Endodermal cell (in vitro differentiated cells): ENCODE measurements at regions not wholly inside any gene's neighbourhood (a gene's known extent, or its start where the extent isn't known, plus 50 kb on each side); places are given as distances from the start of the nearest gene placed in this dataset.

Experiments used
- DNase-seq: peaks from one replicate; pipeline ENCODE4 v3.0.0-alpha.2; 2017
- H3K27ac ChIP-seq: 2 replicates; pipeline ENCODE4 v1.5.1; 2013; ENCODE audit warnings: mild to moderate bottlenecking, low read depth, low read length, moderate library complexity
- H3K27me3 ChIP-seq: 2 replicates; pipeline ENCODE4 v1.6.1; 2013; ENCODE audit warnings: mild to moderate bottlenecking, low read length, moderate library complexity; ENCODE audit not compliant: insufficient read depth, control insufficient read depth, poor library complexity, severe bottlenecking
- H3K36me3 ChIP-seq: 2 replicates; pipeline ENCODE4 v1.7.0; 2013; ENCODE audit warnings: mild to moderate bottlenecking, low read length, moderate library complexity; ENCODE audit not compliant: control insufficient read depth, insufficient read depth
- H3K4me1 ChIP-seq: one replicate; pipeline ENCODE4 v1.7.0; 2013; ENCODE audit warnings: low read length; ENCODE audit not compliant: control insufficient read depth, insufficient read depth
- H3K4me3 ChIP-seq: 2 replicates; pipeline ENCODE4 v1.5.1; 2013; ENCODE audit warnings: mild to moderate bottlenecking, low read length, moderate library complexity
- H3K9ac ChIP-seq: 2 replicates; pipeline ENCODE4 v1.6.1; 2013; ENCODE audit warnings: mild to moderate bottlenecking, low read length, moderate library complexity; ENCODE audit not compliant: poor library complexity, severe bottlenecking; ENCODE audit errors: extremely low read depth
- H3K9me3 ChIP-seq: 2 replicates; pipeline ENCODE4 v1.6.1; 2013; ENCODE audit warnings: mild to moderate bottlenecking, low read length, moderate library complexity; ENCODE audit not compliant: control insufficient read depth
- H3K27ac Mint-ChIP-seq: 2 replicates; pipeline ENCODE4 v1.8.0; 2020; ENCODE audit warnings: mixed read lengths
- H3K27me3 Mint-ChIP-seq: 2 replicates; pipeline ENCODE4 v1.8.0; 2021; ENCODE audit warnings: mild to moderate bottlenecking, mixed read lengths; ENCODE audit not compliant: insufficient read depth
- H3K36me3 Mint-ChIP-seq: 2 replicates; pipeline ENCODE4 v1.8.0; 2020; ENCODE audit warnings: low read depth, mixed read lengths
- H3K4me1 Mint-ChIP-seq: 2 replicates; pipeline ENCODE4 v1.8.0; 2020; ENCODE audit warnings: mixed read lengths
- H3K4me3 Mint-ChIP-seq: 2 replicates; pipeline ENCODE4 v1.8.0; 2020; ENCODE audit warnings: mild to moderate bottlenecking, moderate library complexity, mixed read lengths
- H3K9me3 Mint-ChIP-seq: 2 replicates; pipeline ENCODE4 v1.8.0; 2020; ENCODE audit warnings: mild to moderate bottlenecking, mixed read lengths
- CTCF ChIP-seq: fragments of 200-600 bp; sonication (generic); conservative IDR thresholded peaks from 2 replicates; pipeline ENCODE4 v1.5.0; 2021; ENCODE audit warnings: antibody characterized with exemption, mild to moderate bottlenecking
- WGBS, 2 experiments: methylation state at CpG; one replicate each; pipeline versions ENCODE4 v1.1.5 to v1.1.7; 2013; ENCODE audit warnings: missing lambda C conversion rate in 2 of 2, mixed read lengths in 1 of 2; ENCODE audit not compliant: insufficient coverage in 1 of 2, insufficient read length in 1 of 2; 5-methylcytosine and 5-hydroxymethylcytosine counted together

- WGBS, 2 experiments: 83 to 90% methylated on average over 3 of the region's 3 CpGs
- no peaks in the 10 kb centered on the region for H3K36me3 Mint-ChIP-seq
- Histone ChIP-seq H3K4me3 (no peak overlapping the region), H3K27ac (peak overlapping the region; percentile 36), H3K9ac (no peak overlapping the region), H3K36me3 (no peaks in the 10 kb centered on the region), H3K9me3 (no peaks in the 10 kb centered on the region), H3K4me1 (peaks cover 8% of the 10 kb centered on the region), H3K27me3 (no peaks in the 10 kb centered on the region)
- no peaks in the 10 kb centered on the region for H3K9me3 Mint-ChIP-seq
- H3K27ac Mint-ChIP-seq: no peak overlapping the region
- peaks cover 7% of the 10 kb centered on the region for H3K27me3 Mint-ChIP-seq
- TF ChIP-seq CTCF: no peak
- no peak for DNase-seq
- H3K4me3 Mint-ChIP-seq: no peak overlapping the region
- H3K4me1 Mint-ChIP-seq: peaks cover 20% of the 10 kb centered on the region
These were observed 140.6 kb upstream of the LGALSL start for GRCh38 chr2:64313398-64313723.

- no peak for DNase-seq
- peaks cover 20% of the 10 kb centered on the region for H3K4me1 Mint-ChIP-seq
- H3K4me3 Mint-ChIP-seq: no peak overlapping the region
- H3K9me3 Mint-ChIP-seq: peaks cover 2% of the 10 kb centered on the region
- Histone ChIP-seq H3K9ac (no peak overlapping the region), H3K4me3 (no peak overlapping the region), H3K27ac (no peak overlapping the region), H3K9me3 (peaks cover 1% of the 10 kb centered on the region), H3K36me3 (no peaks in the 10 kb centered on the region), H3K27me3 (no peaks in the 10 kb centered on the region), H3K4me1 (peaks cover 8% of the 10 kb centered on the region)
- H3K27me3 Mint-ChIP-seq: peaks cover 8% of the 10 kb centered on the region
- H3K27ac Mint-ChIP-seq: no peak overlapping the region
- 96 to 100% methylated on average over 5 to 6 of the region's 6 CpGs for WGBS, 2 experiments
- no peaks in the 10 kb centered on the region for H3K36me3 Mint-ChIP-seq
- no peak for TF ChIP-seq CTCF
These were observed 138.5 kb upstream of the LGALSL start for GRCh38 chr2:64315291-64315960.

DNA sequence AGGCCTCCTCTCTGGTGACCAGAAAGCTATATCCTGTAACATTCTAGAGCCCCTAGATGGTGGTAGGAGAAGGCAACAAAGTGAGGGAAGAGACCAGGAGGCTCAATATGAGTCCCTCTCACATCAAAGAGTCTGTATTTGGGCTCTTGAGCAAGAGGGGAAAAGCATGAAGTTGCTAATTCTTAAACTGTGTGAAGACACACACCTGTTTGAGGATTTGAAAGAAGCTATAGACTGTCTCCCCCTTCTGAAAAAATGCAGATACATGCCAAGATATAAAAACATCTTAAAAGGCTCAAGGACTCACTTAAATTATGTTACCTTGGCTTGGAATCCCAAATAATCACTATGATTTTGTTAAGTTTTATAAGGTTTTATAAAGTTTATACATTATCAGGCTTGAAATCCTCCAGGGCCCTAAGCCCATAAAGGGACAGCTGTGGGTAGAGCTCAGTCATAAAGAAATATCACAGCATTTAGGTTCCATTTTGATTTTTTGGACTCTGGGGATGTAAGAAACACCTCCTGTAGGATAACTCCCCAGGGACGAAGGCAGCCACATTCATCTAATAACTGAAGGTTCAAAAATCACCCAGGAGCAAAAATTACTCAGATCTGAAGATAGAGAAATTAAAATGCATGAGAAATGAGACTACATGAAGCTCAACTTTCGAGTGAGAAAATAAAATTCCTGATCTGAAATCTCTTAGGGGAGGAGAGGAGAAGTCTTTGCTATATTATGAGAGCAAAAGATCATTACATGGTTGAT is 136.1 kb upstream of the LGALSL start:
- Mint-ChIP-seq H3K9me3 (peaks cover 9% of the 10 kb centered on the region), H3K4me1 (peaks cover 13% of the 10 kb centered on the region), H3K36me3 (no peaks in the 10 kb centered on the region), H3K4me3 (no peak overlapping the region), H3K27ac (no peak overlapping the region), H3K27me3 (peaks cover 8% of the 10 kb centered on the region)
- Histone ChIP-seq H3K36me3 (no peaks in the 10 kb centered on the region), H3K27ac (no peak overlapping the region), H3K9me3 (peaks cover 8% of the 10 kb centered on the region), H3K4me3 (no peak overlapping the region), H3K9ac (no peak overlapping the region), H3K4me1 (no peaks in the 10 kb centered on the region), H3K27me3 (no peaks in the 10 kb centered on the region)
- WGBS, 2 experiments: 80 to 88% methylated on average over 1 to 2 of the region's 2 CpGs
- no peak for DNase-seq
- no peak for TF ChIP-seq CTCF
